Progenitor cell of endocrine pancreas (in vitro differentiated cells): ENCODE measurements at regions not wholly inside any gene's neighbourhood (a gene's known extent, or its start where the extent isn't known, plus 50 kb on each side); places are given as distances from the start of the nearest gene placed in this dataset.

ENCODE experiments used
- DNase-seq: peaks from one replicate; pipeline ENCODE4 v3.0.0; 2021; ENCODE audit warnings: low spot score; ENCODE audit not compliant: unreplicated experiment
- H3K27ac Mint-ChIP-seq: 2 replicates; pipeline ENCODE4 v1.8.0; 2021; ENCODE audit warnings: mild to moderate bottlenecking, moderate library complexity, mixed read lengths
- H3K27me3 Mint-ChIP-seq: 2 replicates; pipeline ENCODE4 v1.8.0; 2021; ENCODE audit warnings: mixed read lengths
- H3K36me3 Mint-ChIP-seq: 2 replicates; pipeline ENCODE4 v1.8.0; 2022; ENCODE audit warnings: mixed read lengths; ENCODE audit not compliant: insufficient read depth
- H3K4me1 Mint-ChIP-seq: 2 replicates; pipeline ENCODE4 v1.8.0; 2021; ENCODE audit warnings: low read depth, mixed read lengths
- H3K4me3 Mint-ChIP-seq: 2 replicates; pipeline ENCODE4 v1.8.0; 2021; ENCODE audit warnings: low read depth, mild to moderate bottlenecking, moderate library complexity, mixed read lengths
- H3K9me3 Mint-ChIP-seq: 2 replicates; pipeline ENCODE4 v1.8.0; 2021; ENCODE audit warnings: low read depth, mixed read lengths
- TF ChIP-seq, protein P1 (sequence below): fragments of 200-600 bp; sonication (generic); IDR thresholded peaks from one replicate; pipeline ENCODE4 v1.5.0; 2021; ENCODE audit warnings: antibody characterized with exemption, mild to moderate bottlenecking; ENCODE audit not compliant: unreplicated experiment

DNA sequence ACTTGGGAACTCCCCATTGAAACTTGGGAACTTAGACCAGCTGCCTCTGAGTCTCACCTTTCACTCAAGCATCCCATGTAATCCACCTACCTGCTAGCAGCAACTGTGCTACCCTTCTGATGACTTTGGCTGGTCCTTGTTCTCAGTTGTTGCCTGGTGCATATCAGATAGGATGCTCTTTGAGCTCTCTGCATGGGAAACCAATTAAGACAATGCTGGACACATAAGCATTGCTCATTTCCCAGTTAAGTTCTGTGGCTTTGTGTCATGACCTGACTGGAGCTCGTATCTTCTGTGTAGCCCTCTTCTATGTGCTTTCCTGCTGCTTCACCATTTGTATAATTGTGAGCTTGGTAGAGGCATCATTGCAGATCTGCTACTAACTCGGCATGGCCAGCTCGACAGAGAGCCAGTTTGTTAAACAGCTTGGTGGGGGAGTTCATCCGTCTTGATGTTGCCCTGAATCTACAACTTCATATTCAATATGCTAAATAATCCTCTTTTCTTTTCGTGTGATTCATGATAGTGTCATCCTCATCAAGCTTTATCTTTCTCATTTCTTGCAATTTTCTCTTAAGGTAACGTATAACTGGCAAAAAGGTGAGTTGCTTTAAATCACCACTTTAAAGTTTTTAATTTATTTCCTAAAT, 447.5 kb upstream of the SLC14A2 start:
- Mint-ChIP-seq H3K36me3 (no peaks in the 10 kb centered on the region), H3K4me1 (peaks cover 3% of the 10 kb centered on the region), H3K27ac (no peak overlapping the region), H3K27me3 (peaks cover 12% of the 10 kb centered on the region), H3K4me3 (no peak overlapping the region), H3K9me3 (no peaks in the 10 kb centered on the region)
- DNase-seq = no peak
- TF ChIP-seq, protein P1, sequence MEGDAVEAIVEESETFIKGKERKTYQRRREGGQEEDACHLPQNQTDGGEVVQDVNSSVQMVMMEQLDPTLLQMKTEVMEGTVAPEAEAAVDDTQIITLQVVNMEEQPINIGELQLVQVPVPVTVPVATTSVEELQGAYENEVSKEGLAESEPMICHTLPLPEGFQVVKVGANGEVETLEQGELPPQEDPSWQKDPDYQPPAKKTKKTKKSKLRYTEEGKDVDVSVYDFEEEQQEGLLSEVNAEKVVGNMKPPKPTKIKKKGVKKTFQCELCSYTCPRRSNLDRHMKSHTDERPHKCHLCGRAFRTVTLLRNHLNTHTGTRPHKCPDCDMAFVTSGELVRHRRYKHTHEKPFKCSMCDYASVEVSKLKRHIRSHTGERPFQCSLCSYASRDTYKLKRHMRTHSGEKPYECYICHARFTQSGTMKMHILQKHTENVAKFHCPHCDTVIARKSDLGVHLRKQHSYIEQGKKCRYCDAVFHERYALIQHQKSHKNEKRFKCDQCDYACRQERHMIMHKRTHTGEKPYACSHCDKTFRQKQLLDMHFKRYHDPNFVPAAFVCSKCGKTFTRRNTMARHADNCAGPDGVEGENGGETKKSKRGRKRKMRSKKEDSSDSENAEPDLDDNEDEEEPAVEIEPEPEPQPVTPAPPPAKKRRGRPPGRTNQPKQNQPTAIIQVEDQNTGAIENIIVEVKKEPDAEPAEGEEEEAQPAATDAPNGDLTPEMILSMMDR = no peak

DNA sequence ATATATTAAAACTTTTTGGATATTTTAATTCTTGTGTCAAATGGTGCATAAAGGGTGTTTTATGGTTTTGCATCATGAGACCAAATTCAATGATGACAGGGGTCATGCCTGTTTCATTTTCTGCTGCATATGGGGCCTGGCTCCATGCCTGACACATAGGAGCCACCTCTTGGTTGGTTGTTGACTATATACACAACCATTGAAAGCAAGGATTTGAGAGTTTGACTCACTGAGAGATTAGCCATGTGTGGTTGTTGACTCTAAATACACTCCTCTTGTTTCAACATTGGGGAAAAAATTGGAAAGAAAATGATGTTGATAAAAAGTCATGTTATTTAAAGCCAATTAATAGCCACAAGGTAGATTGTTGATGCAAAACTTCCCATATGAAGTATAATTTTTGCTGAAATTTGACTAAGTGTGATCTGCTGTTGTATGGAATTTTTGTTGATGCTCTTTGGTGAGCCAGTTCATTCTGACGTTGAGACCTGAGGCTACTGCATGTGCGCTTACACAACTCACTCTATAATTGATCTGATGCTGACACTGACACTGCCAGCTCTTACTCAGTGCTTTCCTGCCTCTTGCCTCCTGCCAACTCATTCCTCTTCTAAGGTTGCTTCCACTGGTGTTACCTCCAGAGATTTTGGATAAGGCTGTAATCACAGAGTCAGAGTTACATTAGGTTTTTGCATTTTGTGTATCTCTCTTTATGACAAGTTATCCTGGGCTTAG, 446.2 kb upstream of the SLC14A2 start:
- Mint-ChIP-seq H3K4me1 (peaks cover 6% of the 10 kb centered on the region), H3K9me3 (no peaks in the 10 kb centered on the region), H3K27me3 (peaks cover 12% of the 10 kb centered on the region), H3K4me3 (no peak overlapping the region), H3K27ac (no peak overlapping the region), H3K36me3 (no peaks in the 10 kb centered on the region)
- TF ChIP-seq, protein P1 = no peak
- DNase-seq = no peak

DNA sequence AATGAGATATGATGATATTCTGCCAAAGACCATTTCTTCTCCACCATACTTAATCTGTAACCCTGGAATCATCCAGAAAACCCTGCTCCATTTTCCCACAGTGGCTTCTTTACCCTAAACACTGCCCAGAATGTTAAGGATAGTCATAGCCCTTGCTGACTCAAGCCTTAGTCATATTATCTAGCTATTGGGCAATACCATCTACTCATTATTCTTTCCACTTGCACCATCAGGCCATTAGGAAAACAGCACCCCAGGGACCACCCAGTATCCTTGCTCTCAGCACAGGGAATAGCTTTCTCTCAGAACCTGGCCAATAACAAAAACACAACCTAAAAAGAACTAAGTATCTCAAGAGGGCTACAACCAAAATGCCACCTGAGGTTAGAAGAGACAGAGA, 445.7 kb upstream of the SLC14A2 start:
- H3K27ac Mint-ChIP-seq = no peak overlapping the region
- no peak overlapping the region for H3K4me3 Mint-ChIP-seq
- no peak for DNase-seq
- no peaks in the 10 kb centered on the region for H3K9me3 Mint-ChIP-seq
- peaks cover 7% of the 10 kb centered on the region for H3K4me1 Mint-ChIP-seq
- TF ChIP-seq, protein P1 = no peak
- peaks cover 12% of the 10 kb centered on the region for H3K27me3 Mint-ChIP-seq
- no peaks in the 10 kb centered on the region for H3K36me3 Mint-ChIP-seq

DNA sequence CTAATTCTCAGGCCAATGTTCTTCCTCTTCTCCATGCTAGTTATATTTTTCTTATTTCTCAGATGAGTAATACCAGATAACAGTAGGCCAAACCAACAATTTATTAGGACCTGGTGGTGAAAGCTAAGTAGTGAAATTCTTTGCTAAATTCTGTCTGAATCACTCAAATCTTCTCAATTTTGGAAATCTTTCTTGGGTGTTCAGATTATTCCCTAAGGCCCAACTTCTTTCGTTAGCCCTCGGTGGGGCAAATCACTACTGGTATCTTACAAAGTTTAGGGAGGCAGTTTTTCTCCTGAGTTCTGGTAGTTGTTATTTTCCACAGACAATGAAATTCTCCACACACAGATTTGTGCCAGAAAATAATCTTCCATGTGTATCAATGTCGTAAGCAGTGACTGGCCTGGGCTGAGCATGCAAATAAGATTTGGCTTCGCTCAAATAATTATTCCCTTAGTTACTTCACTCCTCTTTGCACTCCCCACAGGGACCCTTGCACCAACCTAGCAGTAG, 443.5 kb upstream of the SLC14A2 start:
- no peaks in the 10 kb centered on the region for H3K9me3 Mint-ChIP-seq
- no peak for DNase-seq
- TF ChIP-seq, protein P1 = no peak
- H3K4me1 Mint-ChIP-seq = peaks cover 12% of the 10 kb centered on the region
- H3K36me3 Mint-ChIP-seq = no peaks in the 10 kb centered on the region
- no peak overlapping the region for H3K4me3 Mint-ChIP-seq
- H3K27ac Mint-ChIP-seq = no peak overlapping the region
- peaks cover 8% of the 10 kb centered on the region for H3K27me3 Mint-ChIP-seq

DNA sequence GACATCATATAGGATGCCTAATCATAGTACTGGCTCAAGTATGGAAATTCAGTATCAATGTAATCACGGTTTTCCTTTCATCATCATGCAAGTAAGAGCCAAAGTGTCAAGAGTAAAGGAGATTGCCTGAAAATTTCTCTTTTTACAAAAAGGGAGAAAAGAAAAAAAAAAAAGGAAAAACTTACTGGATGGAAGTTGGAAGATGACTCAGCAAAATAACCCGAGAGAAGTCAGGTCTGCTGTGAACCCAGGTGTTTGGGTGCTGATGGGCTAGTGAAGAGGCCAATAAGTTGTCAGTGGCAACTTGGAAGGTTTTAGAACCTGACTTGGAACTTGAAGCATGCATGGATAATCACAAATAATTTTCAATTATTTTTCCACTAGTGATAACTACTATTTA, 441.9 kb upstream of the SLC14A2 start:
- H3K36me3 Mint-ChIP-seq = no peaks in the 10 kb centered on the region
- no peaks in the 10 kb centered on the region for H3K9me3 Mint-ChIP-seq
- peaks cover 15% of the 10 kb centered on the region for H3K27me3 Mint-ChIP-seq
- TF ChIP-seq, protein P1 = no peak
- no peak overlapping the region for H3K4me3 Mint-ChIP-seq
- H3K27ac Mint-ChIP-seq = no peak overlapping the region
- H3K4me1 Mint-ChIP-seq = peaks cover 9% of the 10 kb centered on the region
- no peak for DNase-seq
